ENCODE measurements at regions not wholly inside any gene's neighbourhood (a gene's known extent, or its start where the extent isn't known, plus 50 kb on each side); places are given as distances from the start of the nearest gene placed in this dataset.

DNA sequence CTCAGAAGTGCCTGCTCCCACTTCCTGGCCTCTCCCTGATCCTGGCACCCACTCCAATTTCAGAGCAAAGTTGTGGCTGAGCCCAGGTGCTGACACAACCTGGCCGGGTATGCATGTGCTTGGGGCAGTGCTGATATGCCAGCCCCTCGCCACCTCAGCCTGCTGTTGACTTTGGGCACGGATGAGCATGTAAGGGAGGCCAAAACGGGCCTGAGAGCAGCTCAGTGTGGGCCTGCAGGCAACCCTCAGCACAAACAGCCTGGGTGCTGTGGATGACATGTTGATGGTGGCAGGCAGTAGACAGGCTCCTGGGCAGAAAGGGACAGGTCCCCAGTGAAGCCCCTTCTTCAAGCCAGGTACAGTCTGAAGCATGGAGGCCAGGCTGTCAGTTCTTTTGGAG, 553.6 kb upstream of the FSIP2 start (continued):
- TF ChIP-seq, protein P1, sequence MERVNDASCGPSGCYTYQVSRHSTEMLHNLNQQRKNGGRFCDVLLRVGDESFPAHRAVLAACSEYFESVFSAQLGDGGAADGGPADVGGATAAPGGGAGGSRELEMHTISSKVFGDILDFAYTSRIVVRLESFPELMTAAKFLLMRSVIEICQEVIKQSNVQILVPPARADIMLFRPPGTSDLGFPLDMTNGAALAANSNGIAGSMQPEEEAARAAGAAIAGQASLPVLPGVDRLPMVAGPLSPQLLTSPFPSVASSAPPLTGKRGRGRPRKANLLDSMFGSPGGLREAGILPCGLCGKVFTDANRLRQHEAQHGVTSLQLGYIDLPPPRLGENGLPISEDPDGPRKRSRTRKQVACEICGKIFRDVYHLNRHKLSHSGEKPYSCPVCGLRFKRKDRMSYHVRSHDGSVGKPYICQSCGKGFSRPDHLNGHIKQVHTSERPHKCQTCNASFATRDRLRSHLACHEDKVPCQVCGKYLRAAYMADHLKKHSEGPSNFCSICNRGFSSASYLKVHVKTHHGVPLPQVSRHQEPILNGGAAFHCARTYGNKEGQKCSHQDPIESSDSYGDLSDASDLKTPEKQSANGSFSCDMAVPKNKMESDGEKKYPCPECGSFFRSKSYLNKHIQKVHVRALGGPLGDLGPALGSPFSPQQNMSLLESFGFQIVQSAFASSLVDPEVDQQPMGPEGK (CRISPR knock-in tag; IDR thresholded peaks at IDR 0.05; ENCODE audit: borderline replicate concordance): no peak
- TF ChIP-seq OSR1 (CRISPR knock-in tag; IDR thresholded peaks at IDR 0.05): no peak

DNA sequence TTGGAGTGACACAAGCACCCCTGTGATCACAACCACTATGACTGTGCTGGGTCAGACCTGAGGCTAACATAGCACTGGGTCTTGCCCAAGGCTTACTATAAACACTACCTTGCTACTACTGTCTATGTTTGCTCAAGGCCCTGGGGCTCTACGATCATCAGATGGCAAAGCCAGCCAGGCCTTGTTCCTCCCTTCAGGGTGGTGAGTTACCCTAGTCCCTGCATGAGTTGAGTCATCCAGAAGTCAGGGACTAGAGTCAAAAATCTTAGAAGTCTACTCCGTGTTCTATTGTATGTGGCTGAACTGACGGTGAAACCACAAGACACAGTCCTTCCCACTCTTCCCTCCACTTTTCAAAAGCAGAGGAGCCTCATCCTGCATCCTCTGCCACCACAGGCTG, 551.2 kb upstream of the FSIP2 start:
- TF ChIP-seq ZFP30 (CRISPR knock-in tag; IDR thresholded peaks at IDR 0.05): no peak
- TF ChIP-seq TCF4 (CRISPR knock-in tag; IDR thresholded peaks at IDR 0.05; ENCODE audit: borderline replicate concordance): no peak
- no peak for TF ChIP-seq CSDC2 (CRISPR knock-in tag; IDR thresholded peaks at IDR 0.05)
- no peak for TF ChIP-seq ZNF565 (CRISPR knock-in tag; conservative IDR thresholded peaks at IDR 0.05; ENCODE audit: low read depth)
- no peak for TF ChIP-seq ESRRG (CRISPR knock-in tag; IDR thresholded peaks at IDR 0.05)
- no peak for TF ChIP-seq ZNF70 (CRISPR knock-in tag; IDR thresholded peaks at IDR 0.05)
- TF ChIP-seq PPARA (CRISPR knock-in tag; IDR thresholded peaks at IDR 0.05; ENCODE audit: borderline replicate concordance): no peak
- TF ChIP-seq, protein P2, sequence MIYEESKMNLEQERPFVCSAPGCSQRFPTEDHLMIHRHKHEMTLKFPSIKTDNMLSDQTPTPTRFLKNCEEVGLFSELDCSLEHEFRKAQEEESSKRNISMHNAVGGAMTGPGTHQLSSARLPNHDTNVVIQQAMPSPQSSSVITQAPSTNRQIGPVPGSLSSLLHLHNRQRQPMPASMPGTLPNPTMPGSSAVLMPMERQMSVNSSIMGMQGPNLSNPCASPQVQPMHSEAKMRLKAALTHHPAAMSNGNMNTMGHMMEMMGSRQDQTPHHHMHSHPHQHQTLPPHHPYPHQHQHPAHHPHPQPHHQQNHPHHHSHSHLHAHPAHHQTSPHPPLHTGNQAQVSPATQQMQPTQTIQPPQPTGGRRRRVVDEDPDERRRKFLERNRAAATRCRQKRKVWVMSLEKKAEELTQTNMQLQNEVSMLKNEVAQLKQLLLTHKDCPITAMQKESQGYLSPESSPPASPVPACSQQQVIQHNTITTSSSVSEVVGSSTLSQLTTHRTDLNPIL (CRISPR knock-in tag; IDR thresholded peaks at IDR 0.05; ENCODE audit: low read depth): no peak
- TF ChIP-seq ZNF8 (CRISPR knock-in tag; IDR thresholded peaks at IDR 0.05): no peak
- TF ChIP-seq BACH2 (CRISPR knock-in tag; IDR thresholded peaks at IDR 0.05; ENCODE audit: borderline replicate concordance): no peak
- no peak for TF ChIP-seq ISL1 (CRISPR knock-in tag; IDR thresholded peaks at IDR 0.05)
- TF ChIP-seq, protein P3, sequence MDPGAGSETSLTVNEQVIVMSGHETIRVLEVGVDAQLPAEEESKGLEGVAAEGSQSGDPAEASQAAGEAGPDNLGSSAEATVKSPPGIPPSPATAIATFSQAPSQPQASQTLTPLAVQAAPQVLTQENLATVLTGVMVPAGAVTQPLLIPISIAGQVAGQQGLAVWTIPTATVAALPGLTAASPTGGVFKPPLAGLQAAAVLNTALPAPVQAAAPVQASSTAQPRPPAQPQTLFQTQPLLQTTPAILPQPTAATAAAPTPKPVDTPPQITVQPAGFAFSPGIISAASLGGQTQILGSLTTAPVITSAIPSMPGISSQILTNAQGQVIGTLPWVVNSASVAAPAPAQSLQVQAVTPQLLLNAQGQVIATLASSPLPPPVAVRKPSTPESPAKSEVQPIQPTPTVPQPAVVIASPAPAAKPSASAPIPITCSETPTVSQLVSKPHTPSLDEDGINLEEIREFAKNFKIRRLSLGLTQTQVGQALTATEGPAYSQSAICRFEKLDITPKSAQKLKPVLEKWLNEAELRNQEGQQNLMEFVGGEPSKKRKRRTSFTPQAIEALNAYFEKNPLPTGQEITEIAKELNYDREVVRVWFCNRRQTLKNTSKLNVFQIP (CRISPR knock-in tag; IDR thresholded peaks at IDR 0.05; ENCODE audit: borderline replicate concordance, low read depth): no peak
- no peak for TF ChIP-seq ARNTL (CRISPR knock-in tag; IDR thresholded peaks at IDR 0.05; ENCODE audit: borderline replicate concordance, low read depth)
- TF ChIP-seq, protein P4, sequence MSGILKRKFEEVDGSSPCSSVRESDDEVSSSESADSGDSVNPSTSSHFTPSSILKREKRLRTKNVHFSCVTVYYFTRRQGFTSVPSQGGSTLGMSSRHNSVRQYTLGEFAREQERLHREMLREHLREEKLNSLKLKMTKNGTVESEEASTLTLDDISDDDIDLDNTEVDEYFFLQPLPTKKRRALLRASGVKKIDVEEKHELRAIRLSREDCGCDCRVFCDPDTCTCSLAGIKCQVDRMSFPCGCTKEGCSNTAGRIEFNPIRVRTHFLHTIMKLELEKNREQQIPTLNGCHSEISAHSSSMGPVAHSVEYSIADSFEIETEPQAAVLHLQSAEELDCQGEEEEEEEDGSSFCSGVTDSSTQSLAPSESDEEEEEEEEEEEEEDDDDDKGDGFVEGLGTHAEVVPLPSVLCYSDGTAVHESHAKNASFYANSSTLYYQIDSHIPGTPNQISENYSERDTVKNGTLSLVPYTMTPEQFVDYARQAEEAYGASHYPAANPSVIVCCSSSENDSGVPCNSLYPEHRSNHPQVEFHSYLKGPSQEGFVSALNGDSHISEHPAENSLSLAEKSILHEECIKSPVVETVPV (CRISPR knock-in tag; IDR thresholded peaks at IDR 0.05): no peak
- TF ChIP-seq ZFP3 (CRISPR knock-in tag; IDR thresholded peaks at IDR 0.05): no peak
- no peak for TF ChIP-seq ZC3H10 (CRISPR knock-in tag; IDR thresholded peaks at IDR 0.05)
- TF ChIP-seq, protein P5, sequence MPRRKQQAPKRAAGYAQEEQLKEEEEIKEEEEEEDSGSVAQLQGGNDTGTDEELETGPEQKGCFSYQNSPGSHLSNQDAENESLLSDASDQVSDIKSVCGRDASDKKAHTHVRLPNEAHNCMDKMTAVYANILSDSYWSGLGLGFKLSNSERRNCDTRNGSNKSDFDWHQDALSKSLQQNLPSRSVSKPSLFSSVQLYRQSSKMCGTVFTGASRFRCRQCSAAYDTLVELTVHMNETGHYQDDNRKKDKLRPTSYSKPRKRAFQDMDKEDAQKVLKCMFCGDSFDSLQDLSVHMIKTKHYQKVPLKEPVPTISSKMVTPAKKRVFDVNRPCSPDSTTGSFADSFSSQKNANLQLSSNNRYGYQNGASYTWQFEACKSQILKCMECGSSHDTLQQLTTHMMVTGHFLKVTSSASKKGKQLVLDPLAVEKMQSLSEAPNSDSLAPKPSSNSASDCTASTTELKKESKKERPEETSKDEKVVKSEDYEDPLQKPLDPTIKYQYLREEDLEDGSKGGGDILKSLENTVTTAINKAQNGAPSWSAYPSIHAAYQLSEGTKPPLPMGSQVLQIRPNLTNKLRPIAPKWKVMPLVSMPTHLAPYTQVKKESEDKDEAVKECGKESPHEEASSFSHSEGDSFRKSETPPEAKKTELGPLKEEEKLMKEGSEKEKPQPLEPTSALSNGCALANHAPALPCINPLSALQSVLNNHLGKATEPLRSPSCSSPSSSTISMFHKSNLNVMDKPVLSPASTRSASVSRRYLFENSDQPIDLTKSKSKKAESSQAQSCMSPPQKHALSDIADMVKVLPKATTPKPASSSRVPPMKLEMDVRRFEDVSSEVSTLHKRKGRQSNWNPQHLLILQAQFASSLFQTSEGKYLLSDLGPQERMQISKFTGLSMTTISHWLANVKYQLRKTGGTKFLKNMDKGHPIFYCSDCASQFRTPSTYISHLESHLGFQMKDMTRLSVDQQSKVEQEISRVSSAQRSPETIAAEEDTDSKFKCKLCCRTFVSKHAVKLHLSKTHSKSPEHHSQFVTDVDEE (CRISPR knock-in tag; IDR thresholded peaks at IDR 0.05): no peak
- TF ChIP-seq GLIS3 (CRISPR knock-in tag; IDR thresholded peaks at IDR 0.05): no peak
- TF ChIP-seq, protein P1 (CRISPR knock-in tag; IDR thresholded peaks at IDR 0.05; ENCODE audit: borderline replicate concordance): no peak
- no peak for TF ChIP-seq OSR1 (CRISPR knock-in tag; IDR thresholded peaks at IDR 0.05)
- ATAC-seq: no peak

DNA sequence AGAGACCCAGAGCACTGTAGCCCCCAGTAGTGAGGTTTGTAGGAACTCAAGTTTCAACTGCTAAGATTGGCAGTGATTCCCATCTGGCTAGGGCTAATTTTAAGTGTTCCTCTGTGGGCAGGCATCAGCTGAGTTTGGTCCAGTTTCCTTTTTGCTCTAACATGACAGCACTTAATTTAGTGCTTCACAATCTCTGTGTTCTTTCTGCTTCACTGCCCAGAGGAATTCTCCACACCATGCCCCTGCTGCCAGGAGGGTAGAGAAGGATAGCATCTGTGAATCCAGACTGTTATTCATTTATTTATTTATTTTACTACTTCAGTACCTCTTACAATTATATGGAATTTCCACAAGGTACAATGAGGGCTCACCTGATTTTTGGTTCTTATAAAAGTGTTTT, 549.9 kb upstream of the FSIP2 start:
- no peak for ATAC-seq
- TF ChIP-seq ARNTL (CRISPR knock-in tag; IDR thresholded peaks at IDR 0.05; ENCODE audit: borderline replicate concordance, low read depth): no peak
- no peak for TF ChIP-seq GLIS3 (CRISPR knock-in tag; IDR thresholded peaks at IDR 0.05)
- TF ChIP-seq OSR1 (CRISPR knock-in tag; IDR thresholded peaks at IDR 0.05): no peak
- TF ChIP-seq, protein P4 (CRISPR knock-in tag; IDR thresholded peaks at IDR 0.05): no peak
- TF ChIP-seq SNAI2 (CRISPR knock-in tag; IDR thresholded peaks at IDR 0.05): no peak
- TF ChIP-seq ZNF565 (CRISPR knock-in tag; conservative IDR thresholded peaks at IDR 0.05; ENCODE audit: low read depth): no peak
- TF ChIP-seq, protein P2 (CRISPR knock-in tag; IDR thresholded peaks at IDR 0.05; ENCODE audit: low read depth): no peak
- no peak for TF ChIP-seq ISL1 (CRISPR knock-in tag; IDR thresholded peaks at IDR 0.05)

Data from SK-N-SH treated with all-trans-retinoic acid at 6 μM for 48 hours (cell line).